HuH-7 (cell line): ENCODE measurements at regions not wholly inside any gene's neighbourhood (a gene's known extent, or its start where the extent isn't known, plus 50 kb on each side); places are given as distances from the start of the nearest gene placed in this dataset.

Experiments used
- DNase-seq: peaks from one replicate; pipeline ENCODE4 v3.0.0; 2011; ENCODE audit warnings: low spot score

DNA sequence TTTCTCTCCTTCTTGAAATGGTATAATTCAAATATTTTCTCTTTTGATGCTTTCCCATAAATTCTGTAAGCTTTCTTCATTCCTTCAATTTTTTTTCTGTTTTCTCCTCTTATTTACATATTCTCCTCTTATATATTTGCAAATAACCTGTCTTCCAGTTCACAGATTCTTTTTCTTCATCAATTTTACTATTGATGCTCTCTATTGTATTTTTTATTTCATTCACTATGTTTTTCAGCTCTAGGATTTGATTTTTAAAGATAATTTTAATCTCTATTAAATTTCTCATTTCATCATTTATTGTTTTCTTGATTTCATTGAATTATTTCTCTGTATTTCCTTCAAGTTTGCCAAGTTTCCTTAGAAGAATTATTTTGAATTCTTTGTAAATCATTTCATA, 54.0 kb upstream of the PRPS1L1 start:
- no peak for DNase-seq

GRCh38 chr7:18082169-18082568, 54.5 kb upstream of the PRPS1L1 start:
- no peak for DNase-seq

GRCh38 chr7:18086165-18087025, 58.7 kb upstream of the PRPS1L1 start:
- peak; percentile 58 for DNase-seq

- peak; percentile 36 for DNase-seq
These were observed 59.5 kb upstream of the PRPS1L1 start for GRCh38 chr7:18087026-18087686.

DNA sequence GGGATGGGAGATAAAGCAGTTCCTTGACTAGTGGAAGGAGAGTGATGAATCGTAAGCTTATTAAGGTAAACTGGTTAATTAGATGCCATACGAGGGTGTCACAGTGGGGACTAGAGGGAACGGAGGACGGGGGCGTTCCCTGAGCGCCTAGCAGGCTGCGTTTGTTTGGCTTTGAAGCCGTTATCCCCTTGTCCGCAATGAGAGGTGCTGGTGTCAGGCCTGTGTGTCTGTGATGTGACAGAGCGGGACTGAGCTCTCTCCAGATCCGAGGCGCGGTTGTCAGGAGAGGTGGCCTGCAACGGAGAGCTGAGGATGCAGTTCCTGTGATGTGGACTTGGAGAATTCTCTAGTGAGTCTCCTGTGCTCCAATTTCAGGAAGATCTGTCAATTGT, 60.0 kb upstream of the PRPS1L1 start:
- DNase-seq, result peak; percentile 22

GRCh38 chr7:18096087-18096486, 68.4 kb upstream of the PRPS1L1 start:
- DNase-seq, result no peak

DNA sequence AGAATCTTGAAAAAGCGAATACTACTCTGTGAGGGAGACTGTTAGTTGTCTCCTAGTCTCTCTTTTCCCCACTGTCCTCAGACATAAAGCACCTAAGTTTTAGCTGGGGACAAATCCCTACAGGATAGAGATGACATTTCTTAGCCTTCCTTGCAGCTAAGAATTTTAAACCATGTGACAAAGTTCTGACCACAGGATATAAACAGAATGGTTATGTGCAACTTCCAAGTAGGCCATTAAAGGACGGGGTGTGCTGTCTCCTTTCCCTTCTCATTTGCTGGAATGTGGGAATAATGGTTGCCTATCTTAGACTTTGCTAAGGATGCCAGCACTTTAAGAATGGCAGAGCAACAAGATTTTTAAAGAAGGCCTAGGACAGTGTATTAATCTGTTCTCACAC, 74.9 kb upstream of the PRPS1L1 start:
- DNase-seq, result no peak

DNA sequence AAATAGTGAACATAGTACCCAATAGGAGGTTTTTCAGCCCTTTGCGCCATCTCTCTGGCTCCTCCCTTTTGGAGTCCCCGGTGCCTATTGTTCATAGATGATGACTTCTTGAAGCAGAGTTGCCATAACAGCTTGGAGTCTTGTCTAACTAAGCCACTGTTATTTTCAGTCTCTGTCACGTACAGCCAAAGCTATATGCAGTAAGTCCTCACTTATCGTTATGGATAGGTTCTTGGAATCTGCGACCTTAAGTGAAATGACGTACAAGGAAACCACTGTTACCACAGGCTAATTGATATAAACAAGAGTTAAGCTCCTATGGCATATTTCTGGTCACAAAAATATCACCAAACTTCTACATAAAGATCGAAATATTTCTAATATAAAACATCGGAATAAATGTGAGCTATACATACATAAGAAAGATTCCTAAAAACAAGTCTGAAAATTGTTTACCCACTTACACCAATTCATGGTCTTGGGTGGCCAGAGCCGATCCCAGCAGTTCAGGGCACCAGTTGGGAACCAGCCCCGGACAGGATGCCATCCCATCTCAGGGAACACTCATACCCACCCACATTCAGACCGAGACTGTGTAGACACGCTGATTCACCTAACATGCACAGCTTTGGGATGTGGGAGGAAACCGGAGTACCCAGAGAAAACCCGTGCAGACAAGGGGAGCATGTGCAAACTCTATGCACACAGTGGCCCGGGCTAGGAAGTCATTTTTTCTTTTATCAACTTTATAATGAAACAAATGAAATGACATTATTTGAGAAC, 76.0 kb upstream of the PRPS1L1 start:
- DNase-seq, result no peak

DNA sequence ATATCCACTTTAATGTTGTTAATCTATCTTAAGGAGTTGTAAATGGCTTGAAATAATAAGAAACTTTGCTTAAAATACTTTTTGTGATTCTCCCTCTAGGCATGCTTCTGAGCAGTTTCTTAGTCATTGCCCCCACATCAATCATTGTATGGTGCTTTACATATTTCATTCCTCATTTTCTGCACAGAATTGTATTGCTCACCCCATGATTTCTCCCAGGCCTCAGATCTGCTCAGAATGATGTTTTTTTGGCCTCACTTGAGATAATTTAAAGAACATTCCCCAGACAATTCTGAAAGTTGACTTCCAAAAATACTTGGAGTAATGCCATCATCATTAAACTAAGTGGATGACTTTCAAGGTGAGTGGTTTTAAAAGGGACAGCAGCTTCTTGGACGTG, 82.1 kb upstream of the PRPS1L1 start:
- DNase-seq, result no peak

DNA sequence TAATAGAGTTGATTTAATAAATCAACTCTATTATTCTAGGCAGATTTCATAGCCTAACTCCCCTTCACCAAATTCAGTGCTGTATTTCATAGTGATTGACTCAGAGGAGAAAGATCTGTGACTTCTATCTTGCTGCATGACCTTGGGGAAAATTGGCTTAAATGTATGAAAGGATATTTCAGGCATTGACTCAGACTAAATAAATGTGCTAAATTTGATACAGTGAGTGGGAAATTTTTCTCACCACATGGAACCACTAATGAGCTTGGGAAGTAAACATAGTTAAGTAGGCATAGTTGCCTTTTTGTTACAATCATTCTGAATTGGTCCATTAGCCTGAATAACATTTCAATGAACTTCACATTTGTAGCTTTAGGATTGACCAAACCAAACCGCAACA, 89.0 kb upstream of the PRPS1L1 start:
- no peak for DNase-seq

DNA sequence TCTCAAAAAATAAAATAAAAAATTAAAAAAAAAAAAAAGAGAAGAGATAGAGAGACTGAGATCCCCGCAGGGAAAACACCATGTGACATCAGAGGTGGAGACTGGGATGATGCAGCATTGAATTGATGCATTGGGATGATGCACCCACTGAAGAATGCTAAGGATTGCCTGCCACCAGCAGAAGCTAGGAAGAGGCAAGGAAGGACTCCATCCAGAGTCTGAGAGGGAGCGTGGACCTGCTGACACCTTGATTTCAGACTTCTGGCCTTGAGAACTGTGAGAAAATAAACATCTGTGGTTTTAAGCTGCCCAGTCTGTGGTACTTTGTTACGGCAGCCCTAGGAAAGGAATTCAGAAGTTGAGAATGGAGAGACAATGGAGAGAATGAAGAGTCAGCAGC, 89.8 kb upstream of the PRPS1L1 start:
- DNase-seq, result no peak

DNA sequence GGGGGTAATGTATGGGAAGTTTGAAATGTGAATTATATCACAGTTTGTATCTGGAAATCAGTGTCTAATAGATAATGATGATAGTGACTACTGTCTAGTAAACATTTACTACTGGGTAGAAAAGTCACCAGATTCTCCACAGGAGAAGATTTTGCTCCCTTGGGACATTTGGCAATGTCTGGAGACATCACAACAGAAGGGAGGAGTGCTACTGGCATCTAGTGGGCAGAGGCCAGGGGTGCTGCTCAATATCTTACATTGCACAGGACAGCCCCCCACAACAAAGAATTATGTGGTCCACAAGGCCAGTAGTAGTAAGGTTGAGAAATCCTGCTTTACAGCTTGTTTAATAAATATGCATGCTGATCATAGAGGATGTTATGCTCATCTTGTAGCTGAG, 92.3 kb upstream of the PRPS1L1 start:
- DNase-seq, result no peak

- DNase-seq, result no peak
These were observed 96.0 kb upstream of the PRPS1L1 start for GRCh38 chr7:18123508-18124239.

GRCh38 chr7:18125476-18125875, 97.8 kb upstream of the PRPS1L1 start:
- no peak for DNase-seq

DNA sequence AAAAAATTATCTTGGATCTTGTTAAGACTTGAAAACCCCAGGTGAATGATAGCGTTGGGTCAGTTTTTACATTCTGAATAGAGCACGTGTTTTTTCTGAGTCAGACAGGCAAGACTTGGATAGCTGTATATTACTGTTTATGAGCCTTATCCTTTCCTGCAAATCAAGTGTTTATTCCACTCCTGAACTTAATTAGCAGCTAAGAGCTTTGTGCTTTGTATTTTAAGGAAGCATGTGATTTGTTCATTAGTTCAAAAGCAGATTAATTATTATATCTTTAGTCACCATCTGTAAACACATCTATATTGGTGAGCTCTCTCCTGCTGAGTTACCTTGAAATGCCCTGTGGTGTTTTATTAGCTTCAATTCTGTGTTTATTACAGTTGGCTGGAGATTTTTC, 98.6 kb upstream of the PRPS1L1 start:
- no peak for DNase-seq

- no peak for DNase-seq
These were observed 101.2 kb upstream of the PRPS1L1 start for GRCh38 chr7:18128846-18129245.

DNA sequence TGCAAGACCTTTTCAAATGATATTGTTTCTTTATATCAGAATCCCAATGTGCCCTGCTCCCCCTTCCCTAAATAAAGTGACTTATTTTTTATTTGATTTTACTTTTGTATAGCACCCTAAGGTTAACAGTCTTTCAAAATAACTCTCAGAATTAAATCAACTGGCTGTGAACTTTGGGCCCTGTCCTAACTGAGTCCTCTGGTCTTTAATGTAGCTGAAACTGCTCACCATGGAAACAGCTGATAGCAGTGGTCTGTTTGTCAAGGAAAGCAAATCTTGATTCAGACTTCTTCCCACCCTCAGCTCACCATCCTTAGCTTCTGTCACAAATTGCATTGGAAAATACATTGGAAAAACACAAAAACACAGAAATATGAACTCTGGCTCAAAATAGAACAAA, 105.2 kb upstream of the PRPS1L1 start:
- peak; percentile 24 for DNase-seq

- DNase-seq, result no peak
These were observed 106.3 kb upstream of the PRPS1L1 start for GRCh38 chr7:18133921-18134320.

- no peak for DNase-seq
These were observed 113.3 kb upstream of the PRPS1L1 start for GRCh38 chr7:18140943-18141342.

DNA sequence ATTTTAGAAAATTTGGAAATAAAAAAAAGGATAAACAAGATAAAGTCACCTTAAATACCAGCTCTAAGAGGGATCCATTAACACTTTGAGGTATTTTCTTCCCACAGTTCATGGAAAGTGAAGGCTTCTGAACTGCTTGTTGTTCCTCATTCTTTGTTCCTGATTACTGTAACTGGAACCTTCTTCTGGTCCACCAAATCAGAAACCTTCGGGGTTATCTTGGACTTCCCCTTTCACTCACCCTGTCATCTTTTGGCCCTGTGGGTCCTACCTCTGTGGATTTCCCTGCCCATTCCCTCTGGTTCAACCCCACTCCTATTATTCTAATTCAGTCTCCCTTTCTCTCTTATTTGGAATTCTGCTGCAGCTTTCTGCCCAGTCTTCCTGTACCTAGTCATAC, 116.5 kb upstream of the PRPS1L1 start:
- DNase-seq, result no peak

DNA sequence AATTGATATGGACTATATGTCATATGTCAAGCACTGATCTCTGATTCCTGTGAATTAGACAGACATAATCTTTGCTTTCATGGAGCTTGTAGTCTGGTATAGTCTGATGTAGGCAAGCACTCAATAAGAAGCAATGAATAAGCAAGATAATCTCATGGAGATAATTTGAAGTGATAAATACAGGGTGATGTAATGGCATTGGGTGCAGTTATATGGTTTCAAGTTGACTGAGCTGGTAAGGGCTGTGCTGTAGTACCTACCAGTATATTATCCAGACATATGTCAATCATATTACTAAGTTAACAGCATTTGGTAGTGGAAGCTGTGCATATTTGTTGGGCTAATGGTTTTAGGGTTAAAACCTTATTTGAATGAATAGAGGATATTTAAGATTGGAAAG, 117.5 kb upstream of the PRPS1L1 start:
- no peak for DNase-seq

DNA sequence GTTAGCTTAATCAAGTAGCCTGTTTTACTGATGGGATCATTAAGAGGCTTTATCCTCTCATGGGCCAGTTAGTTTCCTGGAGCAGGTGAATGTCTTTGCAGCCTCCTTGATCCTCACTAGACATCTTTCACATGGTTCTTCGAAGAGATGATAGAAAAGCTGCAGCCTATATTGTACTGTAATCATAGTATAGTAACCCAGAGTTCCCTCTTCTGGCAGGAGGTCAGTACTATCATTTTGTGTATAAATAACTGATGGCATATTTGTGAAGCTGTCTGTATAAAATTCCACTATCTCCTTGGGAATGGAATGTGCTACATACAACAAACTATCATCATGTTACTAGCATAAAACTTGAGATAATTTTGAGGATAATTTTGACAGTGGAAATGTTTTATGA, 123.8 kb upstream of the PRPS1L1 start:
- no peak for DNase-seq
